Neuronal stem cell (in vitro differentiated cells): ENCODE measurements at regions not wholly inside any gene's neighbourhood (a gene's known extent, or its start where the extent isn't known, plus 50 kb on each side); places are given as distances from the start of the nearest gene placed in this dataset.

Experiments used
- DNase-seq: peaks from one replicate; pipeline ENCODE4 v3.0.0-alpha.2; 2013; ENCODE audit warnings: low spot score
- H2AFZ ChIP-seq: one replicate; pipeline ENCODE4 v1.6.1; 2013; ENCODE audit warnings: mild to moderate bottlenecking, low read length, inconsistent platforms
- H2AK5ac ChIP-seq: 2 replicates; pipeline ENCODE4 v1.6.1; 2013; ENCODE audit warnings: low read depth, mild to moderate bottlenecking, inconsistent platforms, low read length, moderate library complexity, mixed read lengths
- H2BK120ac ChIP-seq: 2 replicates; pipeline ENCODE4 v1.6.1; 2013; ENCODE audit warnings: low read depth, mild to moderate bottlenecking, inconsistent platforms, low read length, moderate library complexity, mixed read lengths
- H2BK12ac ChIP-seq: one replicate; pipeline ENCODE4 v1.6.1; 2013; ENCODE audit warnings: low read length, inconsistent platforms
- H2BK15ac ChIP-seq: 2 replicates; pipeline ENCODE4 v1.6.1; 2013; ENCODE audit warnings: mild to moderate bottlenecking, low read length, inconsistent platforms, mixed read lengths
- H2BK5ac ChIP-seq: one replicate; pipeline ENCODE4 v1.6.1; 2013; ENCODE audit warnings: inconsistent platforms, mild to moderate bottlenecking, low read length, moderate library complexity
- H3K14ac ChIP-seq: one replicate; pipeline ENCODE4 v1.6.1; 2013; ENCODE audit warnings: low read length, inconsistent platforms
- H3K18ac ChIP-seq: 2 replicates; pipeline ENCODE4 v1.6.1; 2013; ENCODE audit warnings: low read length, inconsistent platforms
- H3K23ac ChIP-seq: 2 replicates; pipeline ENCODE4 v1.6.1; 2013; ENCODE audit warnings: low read depth, mild to moderate bottlenecking, mixed read lengths, low read length, inconsistent platforms; ENCODE audit not compliant: poor library complexity
- H3K27ac ChIP-seq: replicated peaks from 3 replicates; pipeline ENCODE4 v1.5.1; 2013; ENCODE audit warnings: low read length, inconsistent platforms
- H3K27me3 ChIP-seq, 3 experiments: 2 replicates each; pipeline ENCODE4 v1.6.1; 2013; ENCODE audit warnings: low read length in 3 of 3, mild to moderate bottlenecking in 2 of 3, inconsistent platforms in 1 of 3, low read depth in 1 of 3, mixed read lengths in 1 of 3, moderate library complexity in 1 of 3; ENCODE audit not compliant: control insufficient read depth in 3 of 3, insufficient read depth in 3 of 3
- H3K36me3 ChIP-seq, 2 donors: replicated peaks in 1 of 2; 2 replicates each; pipeline ENCODE4 v1.6.1; 2013; ENCODE audit warnings: low read length in 2 of 2; ENCODE audit not compliant: control insufficient read depth in 2 of 2, insufficient read depth in 2 of 2
- H3K4ac ChIP-seq: 2 replicates; pipeline ENCODE4 v1.6.1; 2013; ENCODE audit warnings: inconsistent platforms, mild to moderate bottlenecking, low read length, moderate library complexity
- H3K4me1 ChIP-seq, 2 donors: 1 replicate in 1 of 2; 2 replicates in 1 of 2; pipeline ENCODE4 v1.6.1; 2013; ENCODE audit warnings: low read length in 2 of 2, low read depth in 1 of 2; ENCODE audit not compliant: control insufficient read depth in 2 of 2, insufficient read depth in 1 of 2
- H3K4me2 ChIP-seq: one replicate; pipeline ENCODE4 v1.6.1; 2013; ENCODE audit warnings: mild to moderate bottlenecking, low read length, inconsistent platforms; ENCODE audit not compliant: insufficient read depth, poor library complexity, severe bottlenecking
- H3K4me3 ChIP-seq, 2 donors: 2 replicates each; pipeline ENCODE4 v1.5.1; 2013; ENCODE audit warnings: low read length in 2 of 2, mild to moderate bottlenecking in 2 of 2, inconsistent platforms in 1 of 2, moderate library complexity in 1 of 2
- H3K79me1 ChIP-seq: one replicate; pipeline ENCODE4 v1.6.1; 2013; ENCODE audit warnings: low read depth, mild to moderate bottlenecking, inconsistent platforms, low read length, moderate library complexity
- H3K9ac ChIP-seq: one replicate; pipeline ENCODE4 v1.6.1; 2013; ENCODE audit warnings: mild to moderate bottlenecking, low read depth, low read length, inconsistent platforms; ENCODE audit not compliant: poor library complexity
- H3K9me3 ChIP-seq, 2 donors: replicated peaks in 1 of 2; 2 replicates each; pipeline versions ENCODE3 to v1.6.1; 2013; ENCODE audit warnings: low read length in 2 of 2, mild to moderate bottlenecking in 2 of 2, inconsistent platforms in 1 of 2, low read depth in 1 of 2, mixed read lengths in 1 of 2, moderate library complexity in 1 of 2; ENCODE audit not compliant: control insufficient read depth in 2 of 2, insufficient read depth in 1 of 2
- H4K8ac ChIP-seq: one replicate; pipeline ENCODE4 v1.6.1; 2013; ENCODE audit warnings: low read depth, mild to moderate bottlenecking, inconsistent platforms, low read length, moderate library complexity
- H4K91ac ChIP-seq: one replicate; pipeline ENCODE4 v1.6.1; 2013; ENCODE audit warnings: low read length, low read depth, mild to moderate bottlenecking, inconsistent platforms; ENCODE audit not compliant: poor library complexity
- WGBS, 2 donors: extraction: QIAGEN DNeasy Blood & Tissue Kit; methylation state at CpG; one replicate each; pipeline ENCODE4 v1.1.7; 2013; ENCODE audit warnings: missing lambda C conversion rate in 2 of 2, mixed read lengths in 1 of 2; ENCODE audit not compliant: insufficient read length in 2 of 2, insufficient replicate concordance in 1 of 2; ENCODE audit errors: extremely low coverage in 2 of 2; 5-methylcytosine and 5-hydroxymethylcytosine counted together

DNA sequence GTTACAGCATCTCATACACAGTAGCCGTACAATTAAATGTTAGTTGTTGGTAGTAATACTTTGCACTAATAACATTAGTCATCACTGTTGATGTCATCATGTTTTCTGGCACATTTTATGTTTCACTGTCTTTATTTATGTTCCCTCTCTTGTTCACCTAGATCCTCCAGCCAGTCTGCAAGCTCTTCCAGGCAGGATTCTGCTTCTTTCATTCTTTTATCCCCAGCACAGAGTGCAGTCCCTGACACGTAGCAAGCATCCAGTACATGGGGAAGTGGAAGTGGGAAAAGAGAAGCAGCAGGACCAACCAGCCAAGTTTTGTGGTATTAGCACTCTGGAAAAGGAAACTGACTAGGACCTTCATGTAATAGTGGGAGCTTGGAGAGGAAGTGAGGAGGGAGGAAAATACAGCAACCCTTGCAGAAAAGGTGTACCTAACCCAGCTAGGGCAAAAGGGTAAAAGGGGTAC is 89.7 kb upstream of the SLC44A1 start:
- no peaks in the 10 kb centered on the region for H3K79me1 ChIP-seq
- peaks cover 5 to 11% of the 10 kb centered on the region in 2 donors for H3K4me1 ChIP-seq
- no peak overlapping the region for H3K4me3 ChIP-seq
- H4K91ac ChIP-seq = no peak overlapping the region
- no peaks in the 10 kb centered on the region for H3K36me3 ChIP-seq
- no peak for DNase-seq
- WGBS, 2 donors = no CpG with 5 or more reads among the region's 2 CpGs
- H3K9me3 ChIP-seq = no peaks in the 10 kb centered on the region
- H4K8ac ChIP-seq = no peak overlapping the region
- no peak overlapping the region for H3K4ac ChIP-seq
- H3K18ac ChIP-seq = no peak overlapping the region
- no peaks in the 10 kb centered on the region for H3K27me3 ChIP-seq
- no peak overlapping the region for H2AK5ac ChIP-seq
- H3K14ac ChIP-seq = no peak overlapping the region
- H3K27ac ChIP-seq = no peak overlapping the region
- H3K23ac ChIP-seq = no peak overlapping the region
- H3K9ac ChIP-seq = no peak overlapping the region
- no peak overlapping the region for H2AFZ ChIP-seq
- no peak overlapping the region for H2BK5ac ChIP-seq
- H2BK12ac ChIP-seq = no peak overlapping the region
- H2BK15ac ChIP-seq = no peak overlapping the region
- no peak overlapping the region for H2BK120ac ChIP-seq
- H3K4me2 ChIP-seq = no peak overlapping the region

- Histone ChIP-seq H3K79me1 (no peaks in the 10 kb centered on the region), H4K8ac (no peak overlapping the region), H3K9ac (no peak overlapping the region), H3K14ac (no peak overlapping the region), H3K4ac (no peak overlapping the region), H2BK5ac (no peak overlapping the region), H2AK5ac (no peak overlapping the region), H2AFZ (peak overlapping the region; percentile 72), H2BK12ac (no peak overlapping the region), H3K36me3 (no peaks in the 10 kb centered on the region), H3K9me3 (no peaks in the 10 kb centered on the region), H3K4me2 (no peak overlapping the region), H4K91ac (no peak overlapping the region), H3K23ac (no peak overlapping the region), H3K18ac (no peak overlapping the region), H2BK120ac (no peak overlapping the region), H3K4me3 (no peak overlapping the region), H3K4me1 (peaks cover 0 to 1% of the 10 kb centered on the region in 2 donors), H2BK15ac (no peak overlapping the region), H3K27ac (no peak overlapping the region), H3K27me3 (no peaks in the 10 kb centered on the region)
- no peak for DNase-seq
- no CpG with 5 or more reads among the region's 4 CpGs for WGBS, 2 donors
Measured at GRCh38 chr9:105157171-105157583, 87.3 kb upstream of the SLC44A1 start.

GRCh38 chr9:105158020-105158419 is 86.4 kb upstream of the SLC44A1 start:
- H2BK120ac ChIP-seq = no peak overlapping the region
- no peak overlapping the region for H3K9ac ChIP-seq
- H3K4me1 ChIP-seq = peaks cover 0 to 1% of the 10 kb centered on the region in 2 donors
- no peak overlapping the region for H2BK12ac ChIP-seq
- H4K8ac ChIP-seq = no peak overlapping the region
- no peak overlapping the region for H3K18ac ChIP-seq
- WGBS, 2 donors = no CpG with 5 or more reads among the region's 12 CpGs
- H3K27me3 ChIP-seq = no peaks in the 10 kb centered on the region
- H3K4me2 ChIP-seq = no peak overlapping the region
- H2AFZ ChIP-seq = no peak overlapping the region
- H3K4me3 ChIP-seq = no peak overlapping the region
- H2AK5ac ChIP-seq = no peak overlapping the region
- no peak for DNase-seq
- H3K79me1 ChIP-seq = no peaks in the 10 kb centered on the region
- no peak overlapping the region for H3K4ac ChIP-seq
- no peak overlapping the region for H2BK15ac ChIP-seq
- no peak overlapping the region for H3K27ac ChIP-seq
- no peak overlapping the region for H4K91ac ChIP-seq
- H3K9me3 ChIP-seq = no peaks in the 10 kb centered on the region
- no peaks in the 10 kb centered on the region for H3K36me3 ChIP-seq
- H3K14ac ChIP-seq = peak overlapping the region; percentile 31
- no peak overlapping the region for H3K23ac ChIP-seq
- no peak overlapping the region for H2BK5ac ChIP-seq

- DNase-seq = no peak
- Histone ChIP-seq H3K23ac (no peak overlapping the region), H3K4me2 (no peak overlapping the region), H3K79me1 (no peaks in the 10 kb centered on the region), H3K14ac (no peak overlapping the region), H2AK5ac (no peak overlapping the region), H3K4me3 (no peak overlapping the region), H3K36me3 (no peaks in the 10 kb centered on the region), H3K9me3 (no peaks in the 10 kb centered on the region), H3K4ac (no peak overlapping the region), H2BK15ac (no peak overlapping the region), H2AFZ (no peak overlapping the region), H3K9ac (no peak overlapping the region), H3K27me3 (no peaks in the 10 kb centered on the region), H3K4me1 (peaks cover 0 to 1% of the 10 kb centered on the region in 2 donors), H3K27ac (no peak overlapping the region), H2BK5ac (no peak overlapping the region), H4K8ac (no peak overlapping the region), H2BK120ac (no peak overlapping the region), H4K91ac (no peak overlapping the region), H3K18ac (no peak overlapping the region), H2BK12ac (no peak overlapping the region)
- no CpG with 5 or more reads among the region's 5 CpGs for WGBS, 2 donors
Measured at GRCh38 chr9:105158898-105159297, 85.6 kb upstream of the SLC44A1 start.
